Muscle of leg (tissue), 3 donors: ENCODE measurements at regions not wholly inside any gene's neighbourhood (a gene's known extent, or its start where the extent isn't known, plus 50 kb on each side); places are given as distances from the start of the nearest gene placed in this dataset.
"Not testable (repeated sequence)": the region's sequence is repeated elsewhere in the genome, so short reads cannot be mapped to it uniquely, and the experiment has no call there.

ENCODE experiments used
- DNase-seq: peaks from one replicate; pipeline ENCODE4 v3.0.0; 2013
- H3K27ac ChIP-seq: one replicate; pipeline ENCODE4 v1.5.1; 2013; ENCODE audit warnings: mild to moderate bottlenecking, low read length, control low read depth
- H3K27me3 ChIP-seq: one replicate; pipeline ENCODE4 v1.6.1; 2013; ENCODE audit warnings: low read length; ENCODE audit not compliant: control insufficient read depth, insufficient read depth
- H3K36me3 ChIP-seq: one replicate; pipeline ENCODE4 v1.6.1; 2013; ENCODE audit warnings: low read length; ENCODE audit not compliant: control insufficient read depth, insufficient read depth
- H3K4me1 ChIP-seq: one replicate; pipeline ENCODE4 v1.6.1; 2013; ENCODE audit warnings: low read length; ENCODE audit not compliant: control insufficient read depth, insufficient read depth
- H3K4me3 ChIP-seq: one replicate; pipeline ENCODE4 v1.5.1; 2013; ENCODE audit warnings: low read length, control low read depth
- H3K9me3 ChIP-seq: replicated peaks from 2 replicates; pipeline ENCODE4 v1.6.1; 2013; ENCODE audit warnings: low read depth, low read length; ENCODE audit not compliant: control insufficient read depth
- whole genome bisulfite sequencing: methylation state at CpG from one replicate; pipeline ENCODE4 v1.1.5; 2013; ENCODE audit warnings: missing lambda C conversion rate; ENCODE audit not compliant: insufficient coverage; 5-methylcytosine and 5-hydroxymethylcytosine counted together

- no peak for DNase-seq
- Histone ChIP-seq H3K4me1 (no peaks in the 10 kb centered on the region), H3K9me3 (no peaks in the 10 kb centered on the region), H3K27ac (no peak overlapping the region), H3K4me3 (no peak overlapping the region), H3K27me3 (no peaks in the 10 kb centered on the region), H3K36me3 (no peaks in the 10 kb centered on the region)
Measured at GRCh38 chr3:86887876-86888275, 103.1 kb downstream of the VGLL3 start.

- no peaks in the 10 kb centered on the region for H3K36me3 ChIP-seq
- H3K27me3 ChIP-seq: no peaks in the 10 kb centered on the region
- H3K27ac ChIP-seq: no peak overlapping the region
- H3K9me3 ChIP-seq: no peaks in the 10 kb centered on the region
- no peaks in the 10 kb centered on the region for H3K4me1 ChIP-seq
- 62% methylated on average over 1 of the region's 6 CpGs for WGBS
- no peak overlapping the region for H3K4me3 ChIP-seq
- no peak for DNase-seq
Measured at GRCh38 chr3:86880066-86880465, 110.9 kb downstream of the VGLL3 start.

- not testable (repeated sequence) for H3K9me3 ChIP-seq, H3K36me3 ChIP-seq, H3K27ac ChIP-seq, H3K27me3 ChIP-seq, H3K4me3 ChIP-seq, H3K4me1 ChIP-seq, DNase-seq
- WGBS: 29% methylated on average over 1 of the region's 5 CpGs
Measured at GRCh38 chr3:86876504-86877181, 114.3 kb downstream of the VGLL3 start.

- not testable (repeated sequence) for DNase-seq, H3K27me3 ChIP-seq, H3K4me3 ChIP-seq, H3K27ac ChIP-seq, H3K4me1 ChIP-seq, H3K36me3 ChIP-seq, H3K9me3 ChIP-seq
- no CpG with 5 or more reads among the region's 1 CpG for WGBS
Measured at GRCh38 chr3:86874790-86875189, 116.2 kb downstream of the VGLL3 start.

- H3K4me1 ChIP-seq: no peaks in the 10 kb centered on the region
- WGBS: 60% methylated on average over 2 of the region's 4 CpGs
- H3K4me3 ChIP-seq: no peak overlapping the region
- no peaks in the 10 kb centered on the region for H3K36me3 ChIP-seq
- H3K27me3 ChIP-seq: no peaks in the 10 kb centered on the region
- H3K27ac ChIP-seq: peak overlapping the region; percentile 8
- peak; percentile 91 for DNase-seq
- no peaks in the 10 kb centered on the region for H3K9me3 ChIP-seq
Measured at GRCh38 chr3:86869566-86869965, 121.4 kb downstream of the VGLL3 start.

- H3K4me3 ChIP-seq: no peak overlapping the region
- H3K27me3 ChIP-seq: no peaks in the 10 kb centered on the region
- no peaks in the 10 kb centered on the region for H3K36me3 ChIP-seq
- DNase-seq: peak; percentile 88
- H3K9me3 ChIP-seq: no peaks in the 10 kb centered on the region
- H3K4me1 ChIP-seq: no peaks in the 10 kb centered on the region
- peak overlapping the region; percentile 4 for H3K27ac ChIP-seq
- no CpG with 5 or more reads among the region's 2 CpGs for WGBS
Measured at GRCh38 chr3:86867982-86868381, 123.0 kb downstream of the VGLL3 start.

- DNase-seq: peak; percentile 7
- Histone ChIP-seq H3K4me1 (no peaks in the 10 kb centered on the region), H3K4me3 (no peak overlapping the region), H3K9me3 (no peaks in the 10 kb centered on the region), H3K27me3 (no peaks in the 10 kb centered on the region), H3K27ac (no peak overlapping the region), H3K36me3 (no peaks in the 10 kb centered on the region)
- WGBS: 33% methylated on average over 1 of the region's 3 CpGs
Measured at GRCh38 chr3:86865506-86865905, 125.4 kb downstream of the VGLL3 start.

- Histone ChIP-seq H3K9me3 (no peaks in the 10 kb centered on the region), H3K4me1 (peaks cover 3% of the 10 kb centered on the region), H3K36me3 (no peaks in the 10 kb centered on the region), H3K27me3 (no peaks in the 10 kb centered on the region), H3K27ac (no peak overlapping the region), H3K4me3 (no peak overlapping the region)
- DNase-seq: no peak
- WGBS: no CpG with 5 or more reads among the region's 1 CpG
Measured at GRCh38 chr3:86856711-86857110, 134.2 kb downstream of the VGLL3 start.

- Histone ChIP-seq H3K4me1 (no peaks in the 10 kb centered on the region), H3K4me3 (no peak overlapping the region), H3K36me3 (no peaks in the 10 kb centered on the region), H3K27ac (no peak overlapping the region), H3K9me3 (no peaks in the 10 kb centered on the region), H3K27me3 (no peaks in the 10 kb centered on the region)
- no CpG with 5 or more reads among the region's 1 CpG for WGBS
- no peak for DNase-seq
Measured at GRCh38 chr3:86849991-86850390, 141.0 kb downstream of the VGLL3 start.

- Histone ChIP-seq H3K27ac (no peak overlapping the region), H3K4me1 (no peaks in the 10 kb centered on the region), H3K36me3 (no peaks in the 10 kb centered on the region), H3K4me3 (no peak overlapping the region), H3K27me3 (no peaks in the 10 kb centered on the region), H3K9me3 (no peaks in the 10 kb centered on the region)
- WGBS: 0% methylated on average over 1 of the region's 4 CpGs
- peak; percentile 21 for DNase-seq
Measured at GRCh38 chr3:86845726-86846125, 145.2 kb downstream of the VGLL3 start.

GRCh38 chr3:86838927-86839326, 152.0 kb downstream of the VGLL3 start:
- H3K9me3 ChIP-seq: no peaks in the 10 kb centered on the region
- H3K27ac ChIP-seq: no peak overlapping the region
- no peaks in the 10 kb centered on the region for H3K27me3 ChIP-seq
- H3K36me3 ChIP-seq: no peaks in the 10 kb centered on the region
- no CpG with 5 or more reads among the region's 2 CpGs for WGBS
- H3K4me1 ChIP-seq: no peaks in the 10 kb centered on the region
- DNase-seq: no peak
- no peak overlapping the region for H3K4me3 ChIP-seq
